NCI-H2227 treated with DMSO at 0.1 percent for 48 hours (cell line): ENCODE measurements at regions not wholly inside any gene's neighbourhood (a gene's known extent, or its start where the extent isn't known, plus 50 kb on each side); places are given as distances from the start of the nearest gene placed in this dataset.

ENCODE experiments used
- DNase-seq: peaks from one replicate; lab custom pipeline; 2025; lab: John Stamatoyannopoulos, UW

- DNase-seq = no peak
Observed at GRCh38 chr2:172329774-172330671, 97.4 kb upstream of the ITGA6 start.

GRCh38 chr2:172332507-172332906, 94.9 kb upstream of the ITGA6 start:
- no peak for DNase-seq

- DNase-seq = no peak
Observed at GRCh38 chr2:172333235-172333977, 94.0 kb upstream of the ITGA6 start.

GRCh38 chr2:172333978-172334330, 93.4 kb upstream of the ITGA6 start:
- DNase-seq = no peak

GRCh38 chr2:172334988-172335387, 92.4 kb upstream of the ITGA6 start:
- DNase-seq = no peak

GRCh38 chr2:172335736-172336135, 91.7 kb upstream of the ITGA6 start:
- DNase-seq = no peak

GRCh38 chr2:172336681-172337080, 90.7 kb upstream of the ITGA6 start:
- no peak for DNase-seq

- DNase-seq = peak; percentile 63
Observed at GRCh38 chr2:172339371-172340010, 87.9 kb upstream of the ITGA6 start.

GRCh38 chr2:172340394-172340793, 87.0 kb upstream of the ITGA6 start:
- no peak for DNase-seq

- no peak for DNase-seq
Observed at GRCh38 chr2:172342078-172342477, 85.3 kb upstream of the ITGA6 start.

- no peak for DNase-seq
Observed at GRCh38 chr2:172342611-172343010, 84.8 kb upstream of the ITGA6 start.

- DNase-seq = no peak
Observed at GRCh38 chr2:172344159-172344558, 83.2 kb upstream of the ITGA6 start.

GRCh38 chr2:172345956-172346555, 81.3 kb upstream of the ITGA6 start:
- DNase-seq = no peak

- no peak for DNase-seq
Observed at GRCh38 chr2:172348555-172349288, 78.7 kb upstream of the ITGA6 start.

- DNase-seq = no peak
Observed at GRCh38 chr2:172350839-172351479, 76.4 kb upstream of the ITGA6 start.

- DNase-seq = no peak
Observed at GRCh38 chr2:172351586-172351985, 75.8 kb upstream of the ITGA6 start.

- DNase-seq = no peak
Observed at GRCh38 chr2:172354347-172354746, 73.0 kb upstream of the ITGA6 start.

- DNase-seq = no peak
Observed at GRCh38 chr2:172357442-172357841, 69.9 kb upstream of the ITGA6 start.

- no peak for DNase-seq
Observed at GRCh38 chr2:172358691-172359556, 68.5 kb upstream of the ITGA6 start.

- DNase-seq = no peak
Observed at GRCh38 chr2:172361360-172361759, 66.0 kb upstream of the ITGA6 start.
